GM12875 (cell line): ENCODE measurements at regions not wholly inside any gene's neighbourhood (a gene's known extent, or its start where the extent isn't known, plus 50 kb on each side); places are given as distances from the start of the nearest gene placed in this dataset.
"Not testable (repeated sequence)": the region's sequence is repeated elsewhere in the genome, so short reads cannot be mapped to it uniquely, and the experiment has no call there.

ENCODE experiments used
- H3K4me3 ChIP-seq: one replicate; pipeline ENCODE4 v1.5.1; 2011; ENCODE audit warnings: low read depth, low read length, control low read depth
- CTCF ChIP-seq: IDR thresholded peaks from 2 replicates; pipeline ENCODE4 v1.5.1; 2011; ENCODE audit warnings: low read depth, mild to moderate bottlenecking, control low read depth, inconsistent platforms, low read length, moderate library complexity, borderline replicate concordance; ENCODE audit not compliant: insufficient read depth

GRCh38 chr2:234702731-234703225 is 205.9 kb upstream of the ARL4C start:
- TF ChIP-seq CTCF: no peak
- no peak overlapping the region for H3K4me3 ChIP-seq

GRCh38 chr2:234701841-234702240 is 205.0 kb upstream of the ARL4C start:
- no peak for TF ChIP-seq CTCF
- no peak overlapping the region for H3K4me3 ChIP-seq

- H3K4me3 ChIP-seq: no peak overlapping the region
- TF ChIP-seq CTCF: no peak
Observed at GRCh38 chr2:234701421-234701820, 204.5 kb upstream of the ARL4C start.

- TF ChIP-seq CTCF: no peak
- no peak overlapping the region for H3K4me3 ChIP-seq
Observed at GRCh38 chr2:234699456-234699855, 202.6 kb upstream of the ARL4C start.

- H3K4me3 ChIP-seq: not testable (repeated sequence)
Observed at GRCh38 chr2:234697300-234697876, 200.5 kb upstream of the ARL4C start.

GRCh38 chr2:234695981-234696380 is 199.1 kb upstream of the ARL4C start:
- H3K4me3 ChIP-seq: no peak overlapping the region
- TF ChIP-seq CTCF: no peak

GRCh38 chr2:234694244-234695013 is 197.5 kb upstream of the ARL4C start:
- no peak for TF ChIP-seq CTCF
- no peak overlapping the region for H3K4me3 ChIP-seq

- H3K4me3 ChIP-seq: not testable (repeated sequence)
Observed at GRCh38 chr2:234693681-234694190, 196.9 kb upstream of the ARL4C start.

- H3K4me3 ChIP-seq: not testable (repeated sequence)
Observed at GRCh38 chr2:234693191-234693590, 196.3 kb upstream of the ARL4C start.
